ENCODE measurements at regions not wholly inside any gene's neighbourhood (a gene's known extent, or its start where the extent isn't known, plus 50 kb on each side); places are given as distances from the start of the nearest gene placed in this dataset.

GRCh38 chr12:45587012-45587411 lies 142.5 kb upstream of the ARID2 start:
- DNase-seq (ENCODE audit: low spot score), result no peak

GRCh38 chr12:45587877-45588533 lies 141.5 kb upstream of the ARID2 start:
- no peak for DNase-seq (ENCODE audit: low spot score)

- DNase-seq (ENCODE audit: low spot score), result no peak
Measured at GRCh38 chr12:45590646-45591045, 138.9 kb upstream of the ARID2 start.

GRCh38 chr12:45591635-45592034 lies 137.9 kb upstream of the ARID2 start:
- DNase-seq (ENCODE audit: low spot score), result no peak

- DNase-seq (ENCODE audit: low spot score), result no peak
Measured at GRCh38 chr12:45596366-45596765, 133.1 kb upstream of the ARID2 start.

GRCh38 chr12:45598336-45598735 lies 131.2 kb upstream of the ARID2 start:
- no peak for DNase-seq (ENCODE audit: low spot score)

GRCh38 chr12:45598761-45599160 lies 130.7 kb upstream of the ARID2 start:
- no peak for DNase-seq (ENCODE audit: low spot score)

- no peak for DNase-seq (ENCODE audit: low spot score)
Measured at GRCh38 chr12:45599196-45599595, 130.3 kb upstream of the ARID2 start.

- no peak for DNase-seq (ENCODE audit: low spot score)
Measured at GRCh38 chr12:45601390-45601789, 128.1 kb upstream of the ARID2 start.

GRCh38 chr12:45601888-45602287 lies 127.6 kb upstream of the ARID2 start:
- DNase-seq (ENCODE audit: low spot score), result no peak

GRCh38 chr12:45605624-45606023 lies 123.9 kb upstream of the ARID2 start:
- DNase-seq (ENCODE audit: low spot score), result no peak

GRCh38 chr12:45611061-45611460 lies 118.4 kb upstream of the ARID2 start:
- no peak for DNase-seq (ENCODE audit: low spot score)

GRCh38 chr12:45611495-45611894 lies 118.0 kb upstream of the ARID2 start:
- DNase-seq (ENCODE audit: low spot score), result no peak

- no peak for DNase-seq (ENCODE audit: low spot score)
Measured at GRCh38 chr12:45612044-45612794, 117.3 kb upstream of the ARID2 start.

- peak; percentile 3 for DNase-seq (ENCODE audit: low spot score)
Measured at GRCh38 chr12:45613296-45613695, 116.2 kb upstream of the ARID2 start.

- DNase-seq (ENCODE audit: low spot score), result no peak
Measured at GRCh38 chr12:45613855-45614254, 115.7 kb upstream of the ARID2 start.

GRCh38 chr12:45615268-45615667 lies 114.2 kb upstream of the ARID2 start:
- no peak for DNase-seq (ENCODE audit: low spot score)

- no peak for DNase-seq (ENCODE audit: low spot score)
Measured at GRCh38 chr12:45619736-45620135, 109.8 kb upstream of the ARID2 start.

GRCh38 chr12:45621703-45622102 lies 107.8 kb upstream of the ARID2 start:
- DNase-seq (ENCODE audit: low spot score), result no peak

GRCh38 chr12:45622210-45622937 lies 107.1 kb upstream of the ARID2 start:
- no peak for DNase-seq (ENCODE audit: low spot score)

GRCh38 chr12:45623221-45623620 lies 106.3 kb upstream of the ARID2 start:
- no peak for DNase-seq (ENCODE audit: low spot score)

GRCh38 chr12:45623940-45624339 lies 105.6 kb upstream of the ARID2 start:
- no peak for DNase-seq (ENCODE audit: low spot score)

- DNase-seq (ENCODE audit: low spot score), result no peak
Measured at GRCh38 chr12:45626965-45627364, 102.5 kb upstream of the ARID2 start.

All from RKO (cell line).